ENCODE measurements at regions not wholly inside any gene's neighbourhood (a gene's known extent, or its start where the extent isn't known, plus 50 kb on each side); places are given as distances from the start of the nearest gene placed in this dataset.

- no peak overlapping the region for H3K4me3 ChIP-seq (ENCODE audit: low read depth, low read length)
- DNase-seq (ENCODE audit: low read depth): no peak
- TF ChIP-seq CTCF (IDR thresholded peaks at IDR 0.05; ENCODE audit: insufficient read depth, low read length): no peak
These were observed 78.4 kb upstream of the ZBTB40 start for GRCh38 chr1:22373252-22373651.

- TF ChIP-seq CTCF (IDR thresholded peaks at IDR 0.05; ENCODE audit: insufficient read depth, low read length): no peak
- no peak for DNase-seq (ENCODE audit: low read depth)
- no peak overlapping the region for H3K4me3 ChIP-seq (ENCODE audit: low read depth, low read length)
These were observed 77.7 kb upstream of the ZBTB40 start for GRCh38 chr1:22374001-22374400.

- TF ChIP-seq CTCF (IDR thresholded peaks at IDR 0.05; ENCODE audit: insufficient read depth, low read length): no peak
- no peak for DNase-seq (ENCODE audit: low read depth)
- H3K4me3 ChIP-seq (ENCODE audit: low read depth, low read length): no peak overlapping the region
These were observed 76.0 kb upstream of the ZBTB40 start for GRCh38 chr1:22375601-22376000.

- DNase-seq (ENCODE audit: low read depth): no peak
- no peak overlapping the region for H3K4me3 ChIP-seq (ENCODE audit: low read depth, low read length)
- TF ChIP-seq CTCF (IDR thresholded peaks at IDR 0.05; ENCODE audit: insufficient read depth, low read length): no peak
These were observed 75.7 kb upstream of the ZBTB40 start for GRCh38 chr1:22376001-22376400.

GRCh38 chr1:22376546-22376945 is 75.1 kb upstream of the ZBTB40 start:
- no peak overlapping the region for H3K4me3 ChIP-seq (ENCODE audit: low read depth, low read length)
- TF ChIP-seq CTCF (IDR thresholded peaks at IDR 0.05; ENCODE audit: insufficient read depth, low read length): no peak
- no peak for DNase-seq (ENCODE audit: low read depth)

GRCh38 chr1:22376976-22377375 is 74.7 kb upstream of the ZBTB40 start:
- H3K4me3 ChIP-seq (ENCODE audit: low read depth, low read length): no peak overlapping the region
- no peak for DNase-seq (ENCODE audit: low read depth)
- no peak for TF ChIP-seq CTCF (IDR thresholded peaks at IDR 0.05; ENCODE audit: insufficient read depth, low read length)

GRCh38 chr1:22379566-22379965 is 72.1 kb upstream of the ZBTB40 start:
- DNase-seq (ENCODE audit: low read depth): no peak
- no peak for TF ChIP-seq CTCF (IDR thresholded peaks at IDR 0.05; ENCODE audit: insufficient read depth, low read length)
- H3K4me3 ChIP-seq (ENCODE audit: low read depth, low read length): no peak overlapping the region

Measured in fibroblast of the aortic adventitia (primary cell).